A673 (cell line): ENCODE measurements at regions not wholly inside any gene's neighbourhood (a gene's known extent, or its start where the extent isn't known, plus 50 kb on each side); places are given as distances from the start of the nearest gene placed in this dataset.

Experiments used
- BruUV-seq: library from RNA; stranded (reverse); fragments of 400-500 nt; replicated peaks from 2 replicates; lab custom pipeline; 2021; lab: Mats Ljungman, UMichigan
- CTCF ChIA-PET: fragments of 300-600 bp; sonication (Branson Sonifier 250); formaldehyde crosslinking; loops from one replicate; lab custom pipeline; 2022; ENCODE audit warnings: antibody characterized with exemption; lab: Charles Lee
- POLR2A ChIA-PET: fragments of 300-600 bp; sonication (Branson Sonifier 250); formaldehyde crosslinking; loops from one replicate; lab custom pipeline; 2022; ENCODE audit warnings: antibody characterized with exemption; ENCODE audit not compliant: low non-redundant PET; lab: Charles Lee
- DNase-seq: peaks from one replicate; pipeline ENCODE4 v3.0.0-alpha.2; 2015; ENCODE audit warnings: low spot score
- H3K27ac ChIP-seq: fragments of 200-600 bp; sonication (generic); 2 replicates; pipeline ENCODE4 v1.5.1; 2016; ENCODE audit warnings: mixed run types, low read depth, mild to moderate bottlenecking, mixed read lengths, antibody characterized with exemption, low read length; ENCODE audit not compliant: poor library complexity, severe bottlenecking
- H3K27me3 ChIP-seq: fragments of 200-600 bp; sonication (generic); replicated peaks from 2 replicates; pipeline ENCODE4 v1.6.1; 2017; ENCODE audit warnings: mixed run types, low read depth, mild to moderate bottlenecking, mixed read lengths, antibody characterized with exemption, low read length; ENCODE audit not compliant: insufficient read depth, poor library complexity
- H3K36me3 ChIP-seq: fragments of 200-600 bp; sonication (generic); 2 replicates; pipeline ENCODE4 v1.6.1; 2016; ENCODE audit warnings: mixed run types, mild to moderate bottlenecking, mixed read lengths, antibody characterized with exemption, low read length; ENCODE audit not compliant: insufficient read depth, poor library complexity, severe bottlenecking
- H3K4me1 ChIP-seq: fragments of 200-600 bp; sonication (generic); 2 replicates; pipeline ENCODE4 v1.6.1; 2017; ENCODE audit warnings: mixed run types, mild to moderate bottlenecking, mixed read lengths, antibody characterized with exemption, low read length; ENCODE audit not compliant: insufficient read depth, poor library complexity, severe bottlenecking
- H3K4me3 ChIP-seq: fragments of 200-600 bp; sonication (generic); 2 replicates; pipeline ENCODE4 v1.5.1; 2016; ENCODE audit warnings: low read depth, mixed run types, mild to moderate bottlenecking, mixed read lengths, low read length; ENCODE audit not compliant: poor library complexity, severe bottlenecking
- H3K9me3 ChIP-seq: fragments of 200-600 bp; sonication (generic); 2 replicates; pipeline ENCODE4 v1.6.1; 2016; ENCODE audit warnings: mixed run types, low read depth, mild to moderate bottlenecking, mixed read lengths, antibody characterized with exemption, low read length; ENCODE audit not compliant: poor library complexity, severe bottlenecking
- CTCF ChIP-seq: fragments of 300-800, 200-600 bp; sonication (generic); conservative IDR thresholded peaks from 2 replicates; pipeline ENCODE4 v1.5.1; 2017; ENCODE audit warnings: low read depth, mild to moderate bottlenecking, antibody characterized with exemption, low read length, moderate library complexity, mixed read lengths
- EZH2 ChIP-seq: fragments of 200-600 bp; sonication (generic); IDR thresholded peaks from 2 replicates; pipeline ENCODE4 v1.6.1; 2017; ENCODE audit warnings: borderline replicate concordance, low read depth, mild to moderate bottlenecking, mixed read lengths, antibody characterized with exemption, low read length; ENCODE audit not compliant: poor library complexity, severe bottlenecking
- intact Hi-C: fragments of 100-400 bp; cut with micrococcal nuclease; formaldehyde crosslinking; loops from one replicate; pipeline ENCODE4 v1.10.0; 2022; ENCODE audit not compliant: unreplicated experiment

DNA sequence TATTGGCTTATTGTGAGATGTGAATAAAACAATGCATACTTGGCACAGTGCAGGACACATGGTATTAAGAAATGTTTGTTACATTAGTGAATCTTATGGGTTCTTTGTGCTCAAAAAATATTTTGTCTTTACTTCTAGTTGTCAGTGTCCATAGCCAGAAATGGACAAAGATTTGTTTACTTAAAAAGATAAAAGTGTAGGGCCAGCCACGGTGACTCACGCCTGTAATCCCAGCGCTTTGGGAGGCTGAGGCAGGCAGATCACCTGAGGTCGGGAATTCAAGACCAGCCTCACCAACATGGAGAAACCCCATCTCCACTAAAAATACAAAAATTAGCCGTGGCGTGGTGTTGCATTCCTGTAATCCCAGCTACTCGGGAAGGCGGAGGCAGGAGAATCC is 654.6 kb upstream of the NEGR1 start:
- ChIA-PET POLR2A (interaction anchor here (0.7 kb wide), 1 partner anchor 1945 kb away, joined by 4 read pairs; no protein-coding TSS in a partner anchor), CTCF (no interaction called here)
- Histone ChIP-seq H3K27me3 (no peaks in the 10 kb centered on the region), H3K27ac (no peak overlapping the region), H3K9me3 (no peaks in the 10 kb centered on the region), H3K4me3 (no peak overlapping the region), H3K36me3 (no peaks in the 10 kb centered on the region), H3K4me1 (no peaks in the 10 kb centered on the region)
- TF ChIP-seq CTCF = no peak
- TF ChIP-seq EZH2 = no peak
- intact Hi-C loops = no loop called here
- no peak for DNase-seq
- BruUV-seq = no TSS peak

DNA sequence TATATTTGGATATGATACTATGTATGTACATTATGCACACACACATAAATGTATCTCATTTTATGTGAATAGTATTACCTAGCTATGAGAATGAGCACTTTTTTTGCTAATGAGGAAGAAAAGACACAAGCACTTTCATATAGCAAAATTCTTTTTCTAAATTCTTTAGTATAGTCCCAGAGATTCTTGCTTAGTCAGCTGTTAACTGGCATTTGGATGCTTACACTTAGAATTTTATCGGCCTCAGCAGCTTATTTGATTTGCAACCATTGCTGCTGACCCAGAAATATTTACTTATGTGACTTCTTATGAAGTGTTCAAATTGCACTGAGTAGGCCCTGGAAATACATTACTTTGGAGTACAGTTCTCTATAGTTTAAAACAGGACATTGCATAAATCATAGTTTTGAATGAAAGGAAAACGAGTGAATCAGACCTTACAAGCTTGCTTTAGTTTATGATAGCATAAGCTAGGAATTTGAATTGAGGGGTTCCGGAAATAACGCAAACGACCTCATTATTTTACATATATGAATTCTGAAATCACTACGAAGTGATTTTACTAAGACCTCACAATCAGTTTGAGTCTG is 653.9 kb upstream of the NEGR1 start:
- Histone ChIP-seq H3K36me3 (no peaks in the 10 kb centered on the region), H3K27ac (no peak overlapping the region), H3K4me3 (no peak overlapping the region), H3K27me3 (no peaks in the 10 kb centered on the region), H3K4me1 (no peaks in the 10 kb centered on the region), H3K9me3 (no peaks in the 10 kb centered on the region)
- BruUV-seq = no TSS peak
- POLR2A ChIA-PET = no interaction called here
- TF ChIP-seq EZH2 (no peak), CTCF (no peak)
- DNase-seq = peak; percentile 21
- intact Hi-C loops = no loop called here
- CTCF ChIA-PET = no interaction called here

DNA sequence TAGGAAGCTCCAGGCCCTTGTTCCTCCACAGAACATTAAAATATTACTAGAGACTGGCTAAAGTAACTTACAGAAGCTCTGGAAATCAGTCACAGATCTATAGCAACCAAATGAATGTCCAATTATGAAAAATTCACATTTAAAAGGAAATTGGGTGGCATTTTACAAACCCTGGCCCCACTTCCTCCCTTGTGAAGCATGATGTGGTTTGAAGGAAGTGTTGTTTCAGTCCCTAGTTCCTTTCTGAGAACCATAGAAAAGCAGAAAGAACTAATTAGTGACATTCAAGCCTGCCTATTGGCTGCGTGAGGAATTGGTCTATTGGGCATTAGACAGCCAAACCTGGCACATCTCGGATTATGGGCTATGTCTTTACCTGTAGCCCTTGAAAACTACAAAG is 649.7 kb upstream of the NEGR1 start:
- CTCF ChIA-PET = no interaction called here
- BruUV-seq = no TSS peak
- H3K4me1 ChIP-seq = no peaks in the 10 kb centered on the region
- DNase-seq = no peak
- H3K4me3 ChIP-seq = no peak overlapping the region
- intact Hi-C loops = no loop called here
- H3K27ac ChIP-seq = no peak overlapping the region
- POLR2A ChIA-PET = no interaction called here
- no peaks in the 10 kb centered on the region for H3K9me3 ChIP-seq
- no peak for TF ChIP-seq CTCF
- no peak for TF ChIP-seq EZH2
- no peaks in the 10 kb centered on the region for H3K36me3 ChIP-seq
- H3K27me3 ChIP-seq = no peaks in the 10 kb centered on the region
